H1 (cell line): ENCODE measurements at regions not wholly inside any gene's neighbourhood (a gene's known extent, or its start where the extent isn't known, plus 50 kb on each side); places are given as distances from the start of the nearest gene placed in this dataset.

Source experiments
- CTCF ChIA-PET: fragments of 300-600 bp; sonication (Branson Sonifier 250); formaldehyde crosslinking; loops from one replicate; lab custom pipeline; 2021; ENCODE audit not compliant: partially characterized antibody; lab: Charles Lee
- POLR2A ChIA-PET: fragments of 300-600 bp; sonication (Branson Sonifier 250); formaldehyde crosslinking; loops from one replicate; lab custom pipeline; 2021; ENCODE audit warnings: inconsistent platforms; ENCODE audit not compliant: partially characterized antibody; lab: Charles Lee
- DNase-seq, 2 experiments: peaks; one replicate each; pipeline versions ENCODE4 v3.0.0 to v3.0.0-alpha.2; 2010 to 2022; ENCODE audit warnings: low spot score in 2 of 2, low read depth in 1 of 2, mixed read lengths in 1 of 2
- FAIRE-seq: peaks from 2 replicates; lab custom pipeline; 2011; peaks lifted over from hg19 to GRCh38; lab: Jason Lieb, UNC
- H2AFZ ChIP-seq: 2 replicates; pipeline ENCODE4 v1.8.1; 2012; ENCODE audit warnings: low read length, inconsistent platforms
- H2AK5ac ChIP-seq: 2 replicates; pipeline ENCODE4 v1.6.1; 2013; ENCODE audit warnings: low read depth, low read length
- H2BK120ac ChIP-seq: replicated peaks from 2 replicates; pipeline ENCODE3; 2013; ENCODE audit warnings: low read depth, low read length, inconsistent platforms
- H2BK12ac ChIP-seq: 2 replicates; pipeline ENCODE4 v1.6.1; 2013; ENCODE audit warnings: low read depth, low read length
- H2BK15ac ChIP-seq: 2 replicates; pipeline ENCODE4 v1.6.1; 2013; ENCODE audit warnings: low read length
- H2BK20ac ChIP-seq: 2 replicates; pipeline ENCODE4 v1.6.1; 2013; ENCODE audit warnings: low read length
- H2BK5ac ChIP-seq: 2 replicates; pipeline ENCODE4 v1.6.1; 2013; ENCODE audit warnings: low read depth, low read length
- H3K14ac ChIP-seq: 2 replicates; pipeline ENCODE4 v1.6.1; 2013; ENCODE audit warnings: inconsistent platforms; ENCODE audit not compliant: insufficient read length
- H3K18ac ChIP-seq: 2 replicates; pipeline ENCODE4 v1.6.1; 2013; ENCODE audit warnings: low read length; ENCODE audit errors: extremely low read depth
- H3K23ac ChIP-seq: 2 replicates; pipeline ENCODE4 v1.6.1; 2013; ENCODE audit warnings: inconsistent platforms; ENCODE audit not compliant: insufficient read length
- H3K23me2 ChIP-seq: 2 replicates; pipeline ENCODE4 v1.6.1; 2013; ENCODE audit warnings: low read depth, low read length
- H3K27ac ChIP-seq: 2 replicates; pipeline ENCODE4 v1.6.1; 2011; ENCODE audit warnings: low read depth, low read length, inconsistent platforms
- H3K27me3 ChIP-seq, 4 experiments: replicated peaks in 1 of 4; 1 replicate in 1 of 4; 2 replicates in 3 of 4; pipeline versions ENCODE4 v1.6.1 to v1.8.1; 2011 to 2013; ENCODE audit warnings: low read length in 3 of 4, mild to moderate bottlenecking in 3 of 4, inconsistent platforms in 2 of 4, mixed read lengths in 2 of 4, moderate library complexity in 1 of 4; ENCODE audit not compliant: control insufficient read depth in 3 of 4, insufficient read depth in 3 of 4; ENCODE audit errors: extremely low read depth in 1 of 4
- H3K36me3 ChIP-seq, 4 experiments: 2 replicates each; pipeline versions ENCODE4 v1.6.1 to v1.8.1; 2011 to 2013; ENCODE audit warnings: mild to moderate bottlenecking in 4 of 4, low read length in 3 of 4, moderate library complexity in 2 of 4, control low read depth in 1 of 4, inconsistent platforms in 1 of 4; ENCODE audit not compliant: insufficient read depth in 4 of 4, control insufficient read depth in 2 of 4
- H3K4ac ChIP-seq: replicated peaks from 2 replicates; pipeline ENCODE3; 2013; ENCODE audit warnings: low read length, low read depth, mixed read lengths, inconsistent platforms; ENCODE audit not compliant: insufficient read length
- H3K4me1 ChIP-seq, 4 experiments: replicated peaks in 1 of 4; 1 replicate in 1 of 4; 2 replicates in 3 of 4; pipeline versions ENCODE4 v1.6.1 to v1.8.1; 2011 to 2013; ENCODE audit warnings: low read length in 3 of 4, inconsistent platforms in 2 of 4, mixed read lengths in 1 of 4; ENCODE audit not compliant: insufficient read depth in 4 of 4, control insufficient read depth in 3 of 4
- H3K4me2 ChIP-seq, 2 experiments: 2 replicates each; pipeline versions ENCODE4 v1.6.1 to v1.8.1; 2011 to 2013; ENCODE audit warnings: low read depth in 2 of 2, low read length in 2 of 2, control low read depth in 1 of 2, inconsistent platforms in 1 of 2, mild to moderate bottlenecking in 1 of 2; ENCODE audit not compliant: insufficient read depth in 1 of 2
- H3K4me3 ChIP-seq, 4 experiments: fragments of 200-600, 300-600 bp in 1 of 4; sonication (generic), shearing (Covaris generic), sonication (Bioruptor Twin) in 1 of 4; 2 replicates each; pipeline versions ENCODE4 v1.5.1 to v1.8.1; 2011 to 2016; ENCODE audit warnings: low read length in 4 of 4, low read depth in 3 of 4, control low read depth in 2 of 4, inconsistent platforms in 2 of 4, mild to moderate bottlenecking in 2 of 4, mixed read lengths in 1 of 4, moderate library complexity in 1 of 4; ENCODE audit not compliant: insufficient read depth in 2 of 4; ENCODE audit errors: extremely low read depth in 1 of 4
- H3K56ac ChIP-seq: replicated peaks from 2 replicates; pipeline ENCODE3; 2013; ENCODE audit warnings: low read depth, mild to moderate bottlenecking, mixed read lengths, low read length, inconsistent platforms; ENCODE audit not compliant: insufficient read length
- H3K79me1 ChIP-seq: 2 replicates; pipeline ENCODE4 v1.6.1; 2013; ENCODE audit warnings: low read depth, low read length, control low read depth
- H3K79me2 ChIP-seq, 2 experiments: 2 replicates each; pipeline versions ENCODE4 v1.6.1 to v1.8.1; 2012 to 2013; ENCODE audit warnings: low read length in 2 of 2, mild to moderate bottlenecking in 2 of 2, inconsistent platforms in 1 of 2; ENCODE audit not compliant: insufficient read depth in 2 of 2, control insufficient read depth in 1 of 2
- H3K9ac ChIP-seq, 4 experiments: replicated peaks in 1 of 4; 1 replicate in 1 of 4; 2 replicates in 3 of 4; pipeline versions ENCODE4 v1.6.1 to v1.8.1; 2011 to 2013; ENCODE audit warnings: low read depth in 3 of 4, low read length in 3 of 4, control low read depth in 2 of 4, mild to moderate bottlenecking in 2 of 4, moderate library complexity in 2 of 4, inconsistent platforms in 1 of 4; ENCODE audit errors: extremely low read depth in 1 of 4
- H3K9me3 ChIP-seq, 2 experiments: 2 replicates each; pipeline versions ENCODE4 v1.6.1 to v1.8.1; 2012 to 2013; ENCODE audit warnings: mild to moderate bottlenecking in 2 of 2, moderate library complexity in 2 of 2, control low read depth in 1 of 2, inconsistent platforms in 1 of 2, low read depth in 1 of 2, low read length in 1 of 2, mixed read lengths in 1 of 2; ENCODE audit not compliant: insufficient read depth in 2 of 2
- H4K20me1 ChIP-seq, 2 experiments: replicated peaks in 1 of 2; 2 replicates each; pipeline versions ENCODE3 to v1.8.1; 2011 to 2013; ENCODE audit warnings: inconsistent platforms in 2 of 2, low read length in 2 of 2, mild to moderate bottlenecking in 1 of 2; ENCODE audit not compliant: insufficient read depth in 2 of 2, control insufficient read depth in 1 of 2
- H4K5ac ChIP-seq: 2 replicates; pipeline ENCODE4 v1.6.1; 2013; ENCODE audit warnings: low read length, low read depth, mixed read lengths, inconsistent platforms; ENCODE audit not compliant: insufficient read length
- H4K8ac ChIP-seq: 2 replicates; pipeline ENCODE4 v1.8.0; 2013; ENCODE audit warnings: mild to moderate bottlenecking, moderate library complexity, low read length, inconsistent platforms; ENCODE audit not compliant: insufficient read depth; ENCODE audit errors: extremely low read depth
- H4K91ac ChIP-seq: replicated peaks from 2 replicates; pipeline ENCODE3; 2013; ENCODE audit warnings: low read length, mixed read lengths, inconsistent platforms; ENCODE audit not compliant: insufficient read length
- BCL11A ChIP-seq, 2 experiments: IDR thresholded peaks; one replicate each; pipeline ENCODE4 v1.6.1; 2011; ENCODE audit warnings: low read depth in 2 of 2, low read length in 2 of 2, mild to moderate bottlenecking in 2 of 2
- BRCA1 ChIP-seq: IDR thresholded peaks from 2 replicates; pipeline ENCODE4 v1.6.1; 2012; ENCODE audit warnings: low read depth, low read length, improper control_type of control experiment
- CBX5 ChIP-seq: fragments of 300-800, 300-1000 bp; sonication (generic); IDR thresholded peaks from 2 replicates; pipeline ENCODE4 v1.7.1; 2016; ENCODE audit warnings: antibody characterized with exemption, low read length, low read depth
- CBX8 ChIP-seq: fragments of 300-800, 300-1000 bp; sonication (generic); IDR thresholded peaks from 2 replicates; pipeline ENCODE4 v1.7.1; 2016; ENCODE audit warnings: low read depth, low read length, borderline replicate concordance
- CEBPB ChIP-seq: IDR thresholded peaks from 2 replicates; pipeline ENCODE4 v1.6.1; 2012; ENCODE audit warnings: low read depth, low read length
- EP300 ChIP-seq, 2 experiments: IDR thresholded peaks; 1 replicate in 1 of 2; 2 replicates in 1 of 2; pipeline ENCODE4 v1.6.1; 2011 to 2012; ENCODE audit warnings: low read depth in 2 of 2, low read length in 2 of 2, mild to moderate bottlenecking in 2 of 2, borderline replicate concordance in 1 of 2, inconsistent platforms in 1 of 2, moderate library complexity in 1 of 2
- HDAC6 ChIP-seq: IDR thresholded peaks from one replicate; pipeline ENCODE4 v1.7.1; 2012; ENCODE audit warnings: low read depth, mild to moderate bottlenecking, inconsistent platforms, low read length, moderate library complexity
- MAFK ChIP-seq: IDR thresholded peaks from 2 replicates; pipeline ENCODE4 v1.6.1; 2012; ENCODE audit warnings: low read depth, mild to moderate bottlenecking, improper control_type of control experiment, low read length
- RBBP5 ChIP-seq: IDR thresholded peaks from 2 replicates; pipeline ENCODE4 v1.7.1; 2012; ENCODE audit warnings: low read depth, mild to moderate bottlenecking, inconsistent platforms, low read length, moderate library complexity, borderline replicate concordance
- RFX5 ChIP-seq: IDR thresholded peaks from 2 replicates; pipeline ENCODE4 v1.6.1; 2011; ENCODE audit warnings: low read depth, low read length, improper control_type of control experiment, borderline replicate concordance
- RNF2 ChIP-seq: fragments of 200-900, 300-1000 bp; sonication (generic); IDR thresholded peaks from 2 replicates; pipeline ENCODE4 v1.7.1; 2016; ENCODE audit warnings: borderline replicate concordance, low read depth, mild to moderate bottlenecking, antibody characterized with exemption, low read length; ENCODE audit not compliant: poor library complexity, severe bottlenecking; ENCODE audit errors: missing control alignments
- RXRA ChIP-seq: IDR thresholded peaks from 2 replicates; pipeline ENCODE4 v1.6.1; 2011; ENCODE audit warnings: low read depth, mild to moderate bottlenecking, low read length, moderate library complexity; ENCODE audit not compliant: insufficient read depth
- SUZ12 ChIP-seq: fragments of 200-600 bp; sonication (generic); IDR thresholded peaks from 2 replicates; pipeline ENCODE4 v1.6.1; 2012; ENCODE audit warnings: mild to moderate bottlenecking, inconsistent platforms, low read length, moderate library complexity, mixed read lengths
- ZNF274 ChIP-seq: IDR thresholded peaks from 2 replicates; pipeline ENCODE4 v1.7.0; 2012; ENCODE audit warnings: low read length, borderline replicate concordance; ENCODE audit errors: extremely low read depth
- WGBS, 2 experiments: shearing (Covaris generic) in 1 of 2; methylation state at CpG; one replicate each; pipeline versions ENCODE4 v1.1.6 to v1.1.7; 2013 to 2015; ENCODE audit warnings: low lambda C conversion rate in 2 of 2, mixed read lengths in 2 of 2, inconsistent platforms in 1 of 2, low coverage in 1 of 2, missing lambda C conversion rate in 1 of 2; ENCODE audit not compliant: insufficient replicate concordance in 2 of 2, insufficient coverage in 1 of 2, insufficient read length in 1 of 2; ENCODE audit errors: extremely low coverage in 1 of 2, missing lambda C conversion rate in 1 of 2; 5-methylcytosine and 5-hydroxymethylcytosine counted together

- H3K27ac ChIP-seq = no peak overlapping the region
Observed at GRCh38 chr2:239897596-239898235, 127.4 kb downstream of the NDUFA10 start.

More at GRCh38 chr2:239897596-239898235, 127.4 kb downstream of the NDUFA10 start:
- H2BK20ac ChIP-seq = no peak overlapping the region
- no peaks in the 10 kb centered on the region for H3K36me3 ChIP-seq
- H3K23ac ChIP-seq = no peak overlapping the region
- no peak overlapping the region for H2BK12ac ChIP-seq
- no peak overlapping the region for H3K14ac ChIP-seq
- H2BK120ac ChIP-seq = no peak overlapping the region
- no peaks in the 10 kb centered on the region; the same call in 1 of the 2 replicates for H3K23me2 ChIP-seq
- H3K4me2 ChIP-seq = no peak overlapping the region
- H4K5ac ChIP-seq = no peak overlapping the region
- DNase-seq (no peak), FAIRE-seq (no peak)
- no peak overlapping the region for H2AFZ ChIP-seq
- H3K79me1 ChIP-seq = no peaks in the 10 kb centered on the region
- ChIA-PET POLR2A (no interaction called here), CTCF (no interaction called here)
- H3K18ac ChIP-seq = no peak overlapping the region
- H2AK5ac ChIP-seq = no peak overlapping the region
- H4K8ac ChIP-seq = no peak overlapping the region
- no peak overlapping the region for H2BK5ac ChIP-seq
- H3K4me1 ChIP-seq = peaks cover 2 to 13% (median 6%) of the 10 kb centered on the region in 4 experiments
- H3K56ac ChIP-seq = no peak overlapping the region
- 83% methylated on average over 9 of the region's 9 CpGs; no CpG with 5 or more reads in 1 of the 2 experiments for WGBS, 2 experiments
- no peaks in the 10 kb centered on the region for H4K20me1 ChIP-seq
- TF ChIP-seq ZNF274 (no peak), RBBP5 (no peak), BCL11A (IDR thresholded peaks at IDR 0.05; ENCODE audit: low read depth in 2 of 2, low read length in 2 of 2) (no peak), MAFK (no peak), SUZ12 (no peak), BRCA1 (no peak), RNF2 (no peak), EP300 (IDR thresholded peaks at IDR 0.05; ENCODE audit: borderline replicate concordance in 1 of 2, low read depth in 2 of 2, low read length in 2 of 2) (no peak), CEBPB (no peak), CBX5 (no peak), HDAC6 (no peak), RFX5 (no peak), CBX8 (no peak), RXRA (no peak)
- no peak overlapping the region for H2BK15ac ChIP-seq
- no peak overlapping the region for H4K91ac ChIP-seq
- no peaks in the 10 kb centered on the region for H3K79me2 ChIP-seq
- no peaks in the 10 kb centered on the region for H3K9me3 ChIP-seq
- no peak overlapping the region for H3K9ac ChIP-seq
- H3K4ac ChIP-seq = no peak overlapping the region
- H3K4me3 ChIP-seq = no peak overlapping the region
- no peaks in the 10 kb centered on the region for H3K27me3 ChIP-seq
